Liver (tissue), 7 donors: ENCODE measurements at regions not wholly inside any gene's neighbourhood (a gene's known extent, or its start where the extent isn't known, plus 50 kb on each side); places are given as distances from the start of the nearest gene placed in this dataset.

ENCODE experiments used
- DNase-seq: peaks from one replicate; pipeline ENCODE4 v3.0.0-alpha.2; 2017; ENCODE audit warnings: low spot score
- H3K27ac ChIP-seq, 2 donors: one replicate each; pipeline ENCODE4 v1.7.0; 2013; ENCODE audit warnings: inconsistent platforms in 2 of 2, low read length in 2 of 2, control low read depth in 1 of 2, low read depth in 1 of 2, mild to moderate bottlenecking in 1 of 2
- H3K27me3 ChIP-seq, 4 donors: one replicate each; pipeline versions ENCODE4 v1.6.1 to v1.7.0; 2013; ENCODE audit warnings: low read length in 3 of 4, inconsistent platforms in 1 of 4, mild to moderate bottlenecking in 1 of 4, moderate library complexity in 1 of 4; ENCODE audit not compliant: control insufficient read depth in 4 of 4, insufficient read depth in 4 of 4
- H3K36me3 ChIP-seq, 4 donors: one replicate each; pipeline versions ENCODE4 v1.6.1 to v1.7.0; 2013; ENCODE audit warnings: low read length in 3 of 4, mild to moderate bottlenecking in 3 of 4, low read depth in 1 of 4, moderate library complexity in 1 of 4; ENCODE audit not compliant: control insufficient read depth in 4 of 4, insufficient read depth in 3 of 4
- H3K4me1 ChIP-seq, 4 donors: one replicate each; pipeline versions ENCODE4 v1.6.1 to v1.7.0; 2013; ENCODE audit warnings: low read length in 3 of 4, mild to moderate bottlenecking in 3 of 4, moderate library complexity in 1 of 4; ENCODE audit not compliant: control insufficient read depth in 4 of 4, insufficient read depth in 4 of 4
- H3K4me3 ChIP-seq, 3 donors: one replicate each; pipeline versions ENCODE4 v1.6.1 to v1.7.0; 2013; ENCODE audit warnings: low read length in 3 of 3, control low read depth in 1 of 3, low read depth in 1 of 3, mild to moderate bottlenecking in 1 of 3
- H3K9ac ChIP-seq, 2 donors: one replicate each; pipeline ENCODE4 v1.7.0; 2013; ENCODE audit warnings: low read length in 2 of 2, mild to moderate bottlenecking in 2 of 2, moderate library complexity in 2 of 2, control low read depth in 1 of 2, low read depth in 1 of 2
- H3K9me3 ChIP-seq, 4 donors: one replicate each; pipeline versions ENCODE4 v1.6.1 to v1.7.0; 2013; ENCODE audit warnings: low read length in 3 of 4; ENCODE audit not compliant: control insufficient read depth in 4 of 4
- ATF3 ChIP-seq: IDR thresholded peaks from 2 replicates; pipeline ENCODE4 v1.6.1; 2016; ENCODE audit warnings: antibody characterized with exemption
- EGR1 ChIP-seq, 2 donors: IDR thresholded peaks; 2 replicates each; pipeline ENCODE4 v1.6.1; 2016 to 2018; ENCODE audit warnings: antibody characterized with exemption in 2 of 2, low read depth in 2 of 2
- FOXA1 ChIP-seq: IDR thresholded peaks from 2 replicates; pipeline ENCODE4 v1.6.1; 2016; ENCODE audit warnings: antibody characterized with exemption
- FOXA2 ChIP-seq: IDR thresholded peaks from 2 replicates; pipeline ENCODE4 v1.6.1; 2016; ENCODE audit warnings: antibody characterized with exemption
- HNF4A ChIP-seq, 2 donors: conservative IDR thresholded peaks; 2 replicates each; pipeline ENCODE4 v1.6.1; 2016; ENCODE audit warnings: antibody characterized with exemption in 2 of 2, mild to moderate bottlenecking in 2 of 2
- HNF4G ChIP-seq: IDR thresholded peaks from 2 replicates; pipeline ENCODE4 v1.6.1; 2016; ENCODE audit warnings: antibody characterized with exemption
- JUND ChIP-seq, 2 donors: IDR thresholded peaks; 2 replicates each; pipeline ENCODE4 v1.6.1; 2016; ENCODE audit warnings: antibody characterized with exemption in 2 of 2
- MAX ChIP-seq: IDR thresholded peaks from 2 replicates; pipeline ENCODE4 v1.6.1; 2016; ENCODE audit warnings: antibody characterized with exemption
- NR2F2 ChIP-seq: IDR thresholded peaks from 2 replicates; pipeline ENCODE4 v1.6.1; 2016; ENCODE audit warnings: antibody characterized with exemption
- RAD21 ChIP-seq, 2 donors: IDR thresholded peaks; 2 replicates each; pipeline ENCODE4 v1.6.1; 2016; ENCODE audit warnings: antibody characterized with exemption in 2 of 2, mild to moderate bottlenecking in 2 of 2
- RXRA ChIP-seq, 2 donors: IDR thresholded peaks; 2 replicates each; pipeline ENCODE4 v1.6.1; 2017 to 2018; ENCODE audit warnings: antibody characterized with exemption in 2 of 2, mild to moderate bottlenecking in 1 of 2
- SP1 ChIP-seq: IDR thresholded peaks from 2 replicates; pipeline ENCODE4 v1.6.1; 2018; ENCODE audit warnings: antibody characterized with exemption, mild to moderate bottlenecking
- TAF1 ChIP-seq: conservative IDR thresholded peaks from 2 replicates; pipeline ENCODE4 v1.6.1; 2016; ENCODE audit warnings: antibody characterized with exemption, mild to moderate bottlenecking
- YY1 ChIP-seq: IDR thresholded peaks from 2 replicates; pipeline ENCODE4 v1.6.1; 2016; ENCODE audit warnings: antibody characterized with exemption, mild to moderate bottlenecking
- ZBTB33 ChIP-seq: IDR thresholded peaks from 2 replicates; pipeline ENCODE4 v1.6.1; 2016; ENCODE audit warnings: antibody characterized with exemption
- WGBS: extraction: QIAGEN DNeasy Blood & Tissue Kit; methylation state at CpG from one replicate; pipeline ENCODE4 v1.1.7; 2013; 5-methylcytosine and 5-hydroxymethylcytosine counted together
- TF ChIP-seq, protein P1 (sequence below): IDR thresholded peaks from 2 replicates; pipeline ENCODE4 v1.6.1; 2016; ENCODE audit warnings: antibody characterized with exemption, mild to moderate bottlenecking
- donor health status: healthy.
- donor health status: healthy.
- donor health status: healthy.
- donor health status: healthy.

DNA sequence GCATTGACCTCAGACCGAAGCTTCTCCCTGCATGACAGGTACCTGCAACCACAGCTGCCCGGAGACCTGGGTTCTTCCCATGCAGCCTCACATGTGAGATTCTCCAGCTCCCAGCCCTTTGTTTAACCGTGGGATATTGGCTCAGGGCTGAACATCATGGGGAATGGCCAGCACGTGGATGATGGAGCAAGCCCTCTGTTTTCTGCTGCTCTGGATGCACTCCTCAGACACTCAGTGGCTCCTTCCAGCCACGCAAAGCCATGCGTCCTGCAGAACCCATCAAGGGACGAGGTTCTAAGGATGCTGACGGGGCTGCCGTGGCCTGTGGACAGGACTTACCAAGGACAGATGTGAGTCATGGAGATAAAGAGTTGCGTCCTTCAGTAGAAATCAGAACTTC, 639.1 kb downstream of the BRD1 start:
- Histone ChIP-seq H3K9ac (no peak overlapping the region), H3K27me3 (no peaks in the 10 kb centered on the region), H3K27ac (no peak overlapping the region), H3K36me3 (no peaks in the 10 kb centered on the region), H3K9me3 (no peaks in the 10 kb centered on the region), H3K4me3 (no peak overlapping the region), H3K4me1 (peaks cover 2 to 13% (median 11%) of the 10 kb centered on the region in 4 donors)
- WGBS, result 93% methylated on average over 10 of the region's 10 CpGs
- TF ChIP-seq ZBTB33, result no peak
- TF ChIP-seq SP1, result no peak
- TF ChIP-seq, protein P1, sequence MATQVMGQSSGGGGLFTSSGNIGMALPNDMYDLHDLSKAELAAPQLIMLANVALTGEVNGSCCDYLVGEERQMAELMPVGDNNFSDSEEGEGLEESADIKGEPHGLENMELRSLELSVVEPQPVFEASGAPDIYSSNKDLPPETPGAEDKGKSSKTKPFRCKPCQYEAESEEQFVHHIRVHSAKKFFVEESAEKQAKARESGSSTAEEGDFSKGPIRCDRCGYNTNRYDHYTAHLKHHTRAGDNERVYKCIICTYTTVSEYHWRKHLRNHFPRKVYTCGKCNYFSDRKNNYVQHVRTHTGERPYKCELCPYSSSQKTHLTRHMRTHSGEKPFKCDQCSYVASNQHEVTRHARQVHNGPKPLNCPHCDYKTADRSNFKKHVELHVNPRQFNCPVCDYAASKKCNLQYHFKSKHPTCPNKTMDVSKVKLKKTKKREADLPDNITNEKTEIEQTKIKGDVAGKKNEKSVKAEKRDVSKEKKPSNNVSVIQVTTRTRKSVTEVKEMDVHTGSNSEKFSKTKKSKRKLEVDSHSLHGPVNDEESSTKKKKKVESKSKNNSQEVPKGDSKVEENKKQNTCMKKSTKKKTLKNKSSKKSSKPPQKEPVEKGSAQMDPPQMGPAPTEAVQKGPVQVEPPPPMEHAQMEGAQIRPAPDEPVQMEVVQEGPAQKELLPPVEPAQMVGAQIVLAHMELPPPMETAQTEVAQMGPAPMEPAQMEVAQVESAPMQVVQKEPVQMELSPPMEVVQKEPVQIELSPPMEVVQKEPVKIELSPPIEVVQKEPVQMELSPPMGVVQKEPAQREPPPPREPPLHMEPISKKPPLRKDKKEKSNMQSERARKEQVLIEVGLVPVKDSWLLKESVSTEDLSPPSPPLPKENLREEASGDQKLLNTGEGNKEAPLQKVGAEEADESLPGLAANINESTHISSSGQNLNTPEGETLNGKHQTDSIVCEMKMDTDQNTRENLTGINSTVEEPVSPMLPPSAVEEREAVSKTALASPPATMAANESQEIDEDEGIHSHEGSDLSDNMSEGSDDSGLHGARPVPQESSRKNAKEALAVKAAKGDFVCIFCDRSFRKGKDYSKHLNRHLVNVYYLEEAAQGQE, result no peak
- no peak for DNase-seq

- DNase-seq, result no peak
- no peaks in the 10 kb centered on the region for H3K36me3 ChIP-seq
- TF ChIP-seq EGR1 (IDR thresholded peaks at IDR 0.05; ENCODE audit: low read depth in 2 of 2), result no peak
- no peak for TF ChIP-seq ZBTB33
- TF ChIP-seq SP1, result no peak
- no peak for TF ChIP-seq MAX
- no peak for TF ChIP-seq FOXA1
- no peak for TF ChIP-seq NR2F2
- no peak for TF ChIP-seq TAF1
- TF ChIP-seq FOXA2, result no peak
- TF ChIP-seq RAD21 (IDR thresholded peaks at IDR 0.05), result no peak
- no peak for TF ChIP-seq HNF4A (conservative IDR thresholded peaks at IDR 0.05)
- TF ChIP-seq JUND (IDR thresholded peaks at IDR 0.05), result no peak
- no peak for TF ChIP-seq YY1
- TF ChIP-seq ATF3, result no peak
- TF ChIP-seq, protein P1, result no peak
- TF ChIP-seq RXRA (IDR thresholded peaks at IDR 0.05), result no peak
- TF ChIP-seq HNF4G, result no peak
- H3K4me3 ChIP-seq, result no peak overlapping the region
- H3K27ac ChIP-seq, result no peak overlapping the region
- H3K4me1 ChIP-seq, result peaks cover 2 to 8% (median 6%) of the 10 kb centered on the region in 4 donors
- WGBS, result 89% methylated on average over 8 of the region's 8 CpGs
- no peaks in the 10 kb centered on the region for H3K27me3 ChIP-seq
- no peaks in the 10 kb centered on the region for H3K9me3 ChIP-seq
- H3K9ac ChIP-seq, result no peak overlapping the region
Observed at GRCh38 chr22:49188091-49188490, 639.6 kb downstream of the BRD1 start.
